DND-41 (cell line): ENCODE measurements at regions not wholly inside any gene's neighbourhood (a gene's known extent, or its start where the extent isn't known, plus 50 kb on each side); places are given as distances from the start of the nearest gene placed in this dataset.

Experiments
- ATAC-seq: fragments of 200-7000 bp; cut with Tn5 transposase; 3 replicates; pipeline ENCODE4 v1.9.1; 2021; ENCODE audit warnings: low read depth; ENCODE audit not compliant: insufficient read depth
- DNase-seq: peaks from one replicate; pipeline ENCODE4 v3.0.0-alpha.2; 2020
- H2AFZ ChIP-seq: 2 replicates; pipeline ENCODE4 v1.6.0; 2012; ENCODE audit warnings: low read depth, low read length
- H3K27ac ChIP-seq: 2 replicates; pipeline ENCODE4 v1.5.1; 2012; ENCODE audit warnings: low read length, inconsistent platforms
- H3K27me3 ChIP-seq: fragments of 200-600 bp; sonication (generic); 2 replicates; pipeline ENCODE4 v1.6.0; 2012; ENCODE audit warnings: low read length, mild to moderate bottlenecking, inconsistent platforms; ENCODE audit not compliant: insufficient read depth, poor library complexity
- H3K36me3 ChIP-seq: 2 replicates; pipeline ENCODE4 v1.5.1; 2012; ENCODE audit warnings: low read length, inconsistent platforms; ENCODE audit not compliant: insufficient read depth
- H3K4me1 ChIP-seq: 2 replicates; pipeline ENCODE4 v1.5.1; 2012; ENCODE audit warnings: mild to moderate bottlenecking, low read length; ENCODE audit not compliant: insufficient read depth
- H3K4me2 ChIP-seq: 2 replicates; pipeline ENCODE4 v1.6.0; 2012; ENCODE audit warnings: mild to moderate bottlenecking, moderate library complexity, low read length, inconsistent platforms; ENCODE audit not compliant: insufficient read depth
- H3K4me3 ChIP-seq, 2 experiments: fragments of 200-600 bp in 1 of 2; shearing (Covaris generic) in 1 of 2; 2 replicates each; pipeline ENCODE4 v1.5.1; 2012 to 2016; ENCODE audit warnings: inconsistent platforms in 2 of 2, low read length in 2 of 2, mild to moderate bottlenecking in 2 of 2, low read depth in 1 of 2, moderate library complexity in 1 of 2
- H3K79me2 ChIP-seq: 2 replicates; pipeline ENCODE4 v1.6.0; 2012; ENCODE audit warnings: low read length, inconsistent platforms; ENCODE audit not compliant: insufficient read depth
- H3K9ac ChIP-seq: 2 replicates; pipeline ENCODE4 v1.6.0; 2012; ENCODE audit warnings: low read depth, mild to moderate bottlenecking, inconsistent platforms, low read length, moderate library complexity
- H3K9me3 ChIP-seq: 2 replicates; pipeline ENCODE4 v1.5.1; 2012; ENCODE audit warnings: low read length, moderate library complexity, mild to moderate bottlenecking, inconsistent platforms; ENCODE audit not compliant: insufficient read depth, severe bottlenecking
- H4K20me1 ChIP-seq: 2 replicates; pipeline ENCODE4 v1.6.0; 2012; ENCODE audit warnings: low read length; ENCODE audit not compliant: insufficient read depth
- EZH2 ChIP-seq: IDR thresholded peaks from 3 replicates; pipeline ENCODE4 v1.6.1; 2012; ENCODE audit warnings: borderline replicate concordance, low read depth, mild to moderate bottlenecking, moderate library complexity, low read length, inconsistent platforms; ENCODE audit not compliant: severe bottlenecking
- TF ChIP-seq, protein P1 (sequence below): IDR thresholded peaks from 2 replicates; pipeline ENCODE4 v1.5.1; 2012; ENCODE audit warnings: borderline replicate concordance, low read length, moderate library complexity, mild to moderate bottlenecking; ENCODE audit not compliant: poor library complexity, severe bottlenecking; ENCODE audit errors: extremely low read depth

DNA sequence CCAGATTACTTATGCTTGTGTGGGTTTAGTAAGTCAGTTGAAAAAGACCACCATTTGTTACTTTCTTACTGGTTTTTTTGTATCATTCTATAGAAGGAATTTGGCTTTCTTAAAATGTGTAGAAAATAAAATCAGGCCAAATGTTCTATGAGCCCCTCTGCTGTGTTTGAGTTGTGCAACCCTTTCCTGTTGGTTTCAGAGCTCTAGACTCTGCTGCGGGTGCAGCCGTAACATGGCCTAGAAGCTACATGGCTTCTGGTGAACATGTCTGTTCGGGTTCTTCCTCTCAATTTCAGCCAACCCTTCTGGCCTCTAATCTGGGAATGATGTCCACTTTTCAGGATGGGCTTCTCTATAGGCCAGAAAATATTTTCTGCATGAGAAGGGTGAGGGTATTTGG is 56.6 kb upstream of the RAB18 start:
- no peaks in the 10 kb centered on the region for H3K4me1 ChIP-seq
- H3K79me2 ChIP-seq = no peaks in the 10 kb centered on the region
- H4K20me1 ChIP-seq = no peaks in the 10 kb centered on the region
- H3K9me3 ChIP-seq = no peaks in the 10 kb centered on the region
- H3K27ac ChIP-seq = no peak overlapping the region
- no peak overlapping the region for H2AFZ ChIP-seq
- no peak overlapping the region for H3K4me2 ChIP-seq
- H3K36me3 ChIP-seq = no peaks in the 10 kb centered on the region
- peaks cover 7% of the 10 kb centered on the region for H3K27me3 ChIP-seq
- TF ChIP-seq, protein P1, sequence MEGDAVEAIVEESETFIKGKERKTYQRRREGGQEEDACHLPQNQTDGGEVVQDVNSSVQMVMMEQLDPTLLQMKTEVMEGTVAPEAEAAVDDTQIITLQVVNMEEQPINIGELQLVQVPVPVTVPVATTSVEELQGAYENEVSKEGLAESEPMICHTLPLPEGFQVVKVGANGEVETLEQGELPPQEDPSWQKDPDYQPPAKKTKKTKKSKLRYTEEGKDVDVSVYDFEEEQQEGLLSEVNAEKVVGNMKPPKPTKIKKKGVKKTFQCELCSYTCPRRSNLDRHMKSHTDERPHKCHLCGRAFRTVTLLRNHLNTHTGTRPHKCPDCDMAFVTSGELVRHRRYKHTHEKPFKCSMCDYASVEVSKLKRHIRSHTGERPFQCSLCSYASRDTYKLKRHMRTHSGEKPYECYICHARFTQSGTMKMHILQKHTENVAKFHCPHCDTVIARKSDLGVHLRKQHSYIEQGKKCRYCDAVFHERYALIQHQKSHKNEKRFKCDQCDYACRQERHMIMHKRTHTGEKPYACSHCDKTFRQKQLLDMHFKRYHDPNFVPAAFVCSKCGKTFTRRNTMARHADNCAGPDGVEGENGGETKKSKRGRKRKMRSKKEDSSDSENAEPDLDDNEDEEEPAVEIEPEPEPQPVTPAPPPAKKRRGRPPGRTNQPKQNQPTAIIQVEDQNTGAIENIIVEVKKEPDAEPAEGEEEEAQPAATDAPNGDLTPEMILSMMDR = no peak
- TF ChIP-seq EZH2 = no peak
- ATAC-seq (no peak), DNase-seq (no peak)
- H3K4me3 ChIP-seq = no peak overlapping the region
- no peak overlapping the region for H3K9ac ChIP-seq

DNA sequence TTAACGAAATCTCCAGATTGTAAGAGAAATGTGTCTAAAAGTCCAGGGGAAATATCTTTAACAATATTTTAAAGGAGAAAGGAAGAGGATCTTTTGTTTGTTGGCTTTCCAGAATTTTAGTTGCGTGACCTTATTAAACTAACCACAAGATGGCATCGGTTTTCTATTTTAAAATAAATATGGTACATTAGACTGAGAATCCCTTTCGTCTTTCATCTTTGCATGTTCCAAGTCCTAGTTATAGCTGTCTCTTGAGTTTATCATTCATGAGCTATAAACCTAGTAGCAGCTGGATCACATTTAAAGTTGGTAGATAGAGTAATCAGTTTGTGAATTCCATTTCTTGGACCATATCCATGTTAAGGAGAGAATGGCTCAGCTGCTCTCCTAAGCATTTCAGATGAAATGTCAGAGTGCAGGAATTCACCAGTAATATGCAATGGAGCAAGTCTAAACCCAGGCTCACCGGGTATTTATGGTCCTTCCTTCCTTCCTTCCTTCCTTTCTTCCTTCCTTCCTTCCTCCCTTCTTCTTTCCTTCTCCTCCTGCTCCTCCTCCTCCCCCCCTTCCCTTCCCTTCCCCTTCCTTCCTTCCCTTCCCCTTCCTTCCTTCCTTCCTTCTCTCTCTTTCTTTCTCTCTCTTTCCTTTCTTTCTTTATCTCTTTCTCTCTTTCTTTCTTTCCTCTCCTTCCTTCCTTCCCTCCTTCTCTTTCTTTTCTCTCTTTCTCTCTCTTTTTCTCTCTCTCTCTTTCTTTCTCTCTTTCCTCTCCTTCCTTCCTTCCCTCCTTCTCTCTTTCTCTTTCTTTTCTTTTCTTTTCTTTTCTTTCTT is 57.8 kb upstream of the RAB18 start:
- H3K9me3 ChIP-seq = no peaks in the 10 kb centered on the region
- no peak overlapping the region for H3K4me2 ChIP-seq
- H3K27ac ChIP-seq = no peak overlapping the region
- H2AFZ ChIP-seq = no peak overlapping the region
- H3K4me3 ChIP-seq = no peak overlapping the region
- no peaks in the 10 kb centered on the region for H4K20me1 ChIP-seq
- peaks cover 7% of the 10 kb centered on the region for H3K27me3 ChIP-seq
- no peaks in the 10 kb centered on the region for H3K36me3 ChIP-seq
- peak; percentile 59; the same call in 2 of the 3 replicates for ATAC-seq
- no peak overlapping the region for H3K9ac ChIP-seq
- DNase-seq = no peak
- H3K4me1 ChIP-seq = no peaks in the 10 kb centered on the region
- H3K79me2 ChIP-seq = no peaks in the 10 kb centered on the region
- TF ChIP-seq EZH2 = no peak
- TF ChIP-seq, protein P1 = peak; percentile 62

DNA sequence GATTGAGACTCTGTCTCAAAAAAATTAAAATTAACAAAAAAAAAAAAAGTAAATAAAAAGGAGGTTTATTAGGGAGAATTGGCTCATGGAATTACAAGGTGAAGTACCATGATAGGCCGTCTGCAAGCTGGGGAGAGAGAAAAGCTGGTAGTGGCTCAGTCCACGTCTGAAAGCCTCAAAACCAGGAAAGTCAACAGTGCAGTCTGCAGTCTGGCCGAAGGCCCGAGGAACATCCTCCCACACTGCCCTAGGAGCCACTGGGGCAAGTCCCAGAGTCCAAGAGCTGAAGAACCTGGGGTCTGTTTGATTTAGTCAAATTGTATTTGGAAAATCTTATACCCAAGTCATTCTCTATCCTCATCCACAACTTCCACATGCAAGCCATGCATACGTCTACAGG is 59.0 kb upstream of the RAB18 start:
- no peak for DNase-seq
- ATAC-seq = no peak
- no peak overlapping the region for H3K4me2 ChIP-seq
- TF ChIP-seq, protein P1 = no peak
- TF ChIP-seq EZH2 = no peak
- H3K27me3 ChIP-seq = peaks cover 7% of the 10 kb centered on the region
- H3K4me3 ChIP-seq = no peak overlapping the region
- H3K79me2 ChIP-seq = no peaks in the 10 kb centered on the region
- no peak overlapping the region for H2AFZ ChIP-seq
- no peaks in the 10 kb centered on the region for H3K36me3 ChIP-seq
- no peak overlapping the region for H3K27ac ChIP-seq
- H3K9me3 ChIP-seq = no peaks in the 10 kb centered on the region
- no peaks in the 10 kb centered on the region for H4K20me1 ChIP-seq
- H3K4me1 ChIP-seq = no peaks in the 10 kb centered on the region
- no peak overlapping the region for H3K9ac ChIP-seq
